Astrocyte (in vitro differentiated cells and primary cell): ENCODE measurements at regions not wholly inside any gene's neighbourhood (a gene's known extent, or its start where the extent isn't known, plus 50 kb on each side); places are given as distances from the start of the nearest gene placed in this dataset.

Source experiments
- CTCF ChIP-seq: IDR thresholded peaks from 2 replicates; pipeline ENCODE4 v1.5.1; 2011; ENCODE audit warnings: low read depth, mild to moderate bottlenecking, inconsistent platforms, low read length, moderate library complexity; ENCODE audit not compliant: insufficient read depth
- EZH2 ChIP-seq: IDR thresholded peaks from 2 replicates; pipeline ENCODE4 v1.6.1; 2012; ENCODE audit warnings: mild to moderate bottlenecking, low read length, inconsistent platforms; ENCODE audit not compliant: insufficient read depth

GRCh38 chr5:168151041-168151440 is 140.4 kb upstream of the WWC1 start:
- TF ChIP-seq CTCF: no peak
- TF ChIP-seq EZH2: no peak
